ENCODE measurements at regions not wholly inside any gene's neighbourhood (a gene's known extent, or its start where the extent isn't known, plus 50 kb on each side); places are given as distances from the start of the nearest gene placed in this dataset.

DNA sequence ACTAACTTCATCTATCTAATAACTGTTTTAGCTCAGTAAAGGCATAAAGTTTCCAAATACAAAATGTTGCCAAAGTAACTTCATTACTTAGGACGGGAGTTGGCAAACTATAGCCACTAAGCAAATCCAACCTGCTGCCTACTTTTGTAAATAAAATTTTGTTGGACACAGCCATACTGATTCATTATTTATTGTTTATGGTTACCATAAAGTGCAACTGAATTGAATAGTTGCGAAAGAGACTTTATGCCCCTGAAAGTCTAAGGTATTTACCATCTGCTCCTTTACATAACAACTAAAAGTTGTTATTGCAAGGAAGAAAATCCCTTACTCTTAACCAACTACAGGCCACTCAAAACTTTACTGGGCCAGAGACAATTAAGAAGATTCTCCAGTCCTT, 256.7 kb upstream of the RBBP8 start:
- no peak for TF ChIP-seq POLR2A (IDR thresholded peaks at IDR 0.05)
- TF ChIP-seq, protein P1, sequence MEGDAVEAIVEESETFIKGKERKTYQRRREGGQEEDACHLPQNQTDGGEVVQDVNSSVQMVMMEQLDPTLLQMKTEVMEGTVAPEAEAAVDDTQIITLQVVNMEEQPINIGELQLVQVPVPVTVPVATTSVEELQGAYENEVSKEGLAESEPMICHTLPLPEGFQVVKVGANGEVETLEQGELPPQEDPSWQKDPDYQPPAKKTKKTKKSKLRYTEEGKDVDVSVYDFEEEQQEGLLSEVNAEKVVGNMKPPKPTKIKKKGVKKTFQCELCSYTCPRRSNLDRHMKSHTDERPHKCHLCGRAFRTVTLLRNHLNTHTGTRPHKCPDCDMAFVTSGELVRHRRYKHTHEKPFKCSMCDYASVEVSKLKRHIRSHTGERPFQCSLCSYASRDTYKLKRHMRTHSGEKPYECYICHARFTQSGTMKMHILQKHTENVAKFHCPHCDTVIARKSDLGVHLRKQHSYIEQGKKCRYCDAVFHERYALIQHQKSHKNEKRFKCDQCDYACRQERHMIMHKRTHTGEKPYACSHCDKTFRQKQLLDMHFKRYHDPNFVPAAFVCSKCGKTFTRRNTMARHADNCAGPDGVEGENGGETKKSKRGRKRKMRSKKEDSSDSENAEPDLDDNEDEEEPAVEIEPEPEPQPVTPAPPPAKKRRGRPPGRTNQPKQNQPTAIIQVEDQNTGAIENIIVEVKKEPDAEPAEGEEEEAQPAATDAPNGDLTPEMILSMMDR (IDR thresholded peaks at IDR 0.05) = no peak

Measured in adrenal gland (tissue), 5 donors.